ENCODE measurements at regions not wholly inside any gene's neighbourhood (a gene's known extent, or its start where the extent isn't known, plus 50 kb on each side); places are given as distances from the start of the nearest gene placed in this dataset.
A peak's percentile ranks its signal among the peaks of the same experiment; 100 is the strongest.
"Not testable (repeated sequence)": the region's sequence is repeated elsewhere in the genome, so short reads cannot be mapped to it uniquely, and the experiment has no call there.

DNA sequence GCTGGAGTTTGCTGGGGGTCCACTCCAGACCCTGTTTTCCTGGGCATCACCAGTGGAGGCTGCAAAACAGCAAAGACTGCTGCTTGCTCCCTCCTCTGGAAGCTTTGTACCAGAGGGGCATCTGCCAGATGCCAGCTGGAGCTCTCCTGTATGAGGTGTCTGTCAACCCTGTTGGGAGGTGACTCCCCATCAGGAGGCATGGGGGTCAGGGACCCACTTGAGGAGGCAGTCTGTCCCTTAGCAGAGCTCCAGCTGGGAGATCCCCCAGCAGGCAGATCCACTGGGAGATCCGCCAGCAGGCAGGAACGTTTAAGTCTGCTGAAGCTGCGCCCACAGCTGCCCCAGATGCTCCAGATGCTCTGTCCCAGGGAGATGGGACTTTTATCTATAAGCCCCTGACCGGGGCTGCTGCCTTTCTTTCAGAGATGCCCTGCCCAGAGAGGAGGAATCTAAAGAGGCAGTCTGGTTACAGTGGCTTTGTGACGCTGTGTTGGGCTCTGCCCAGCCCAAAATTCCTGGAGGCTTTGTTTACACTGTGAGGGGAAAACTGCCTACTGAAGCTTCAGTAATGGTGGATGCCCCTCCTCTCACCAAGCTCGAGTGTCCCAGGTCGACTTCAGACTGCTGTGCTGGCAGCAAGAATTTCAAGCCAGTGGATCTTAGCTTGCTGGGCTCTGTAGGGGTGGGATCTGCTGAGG lies 260.5 kb upstream of the SLC8A1 start:
- not testable (repeated sequence) for DNase-seq

DNA sequence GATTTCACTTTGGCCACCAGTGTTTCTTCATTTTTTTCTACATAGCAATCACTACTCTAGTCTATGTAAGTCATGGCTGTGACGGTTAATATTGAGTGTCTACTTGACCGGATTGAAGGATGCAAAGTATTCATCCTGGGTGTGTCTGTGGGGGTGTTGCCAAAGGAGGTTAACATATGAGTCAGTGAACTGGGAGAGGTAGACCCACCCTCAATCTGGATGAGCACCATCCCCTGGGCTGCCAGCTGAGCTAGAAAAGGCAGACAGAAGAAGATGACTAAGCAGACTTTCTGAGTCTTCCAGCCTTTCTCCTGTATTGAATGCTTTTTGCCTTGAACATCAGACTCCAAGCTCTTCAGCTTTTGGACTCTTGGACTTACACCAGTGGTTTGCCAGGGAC lies 265.0 kb upstream of the SLC8A1 start:
- no peak for DNase-seq

GRCh38 chr2:40719414-40719813 lies 267.5 kb upstream of the SLC8A1 start:
- no peak for DNase-seq

DNA sequence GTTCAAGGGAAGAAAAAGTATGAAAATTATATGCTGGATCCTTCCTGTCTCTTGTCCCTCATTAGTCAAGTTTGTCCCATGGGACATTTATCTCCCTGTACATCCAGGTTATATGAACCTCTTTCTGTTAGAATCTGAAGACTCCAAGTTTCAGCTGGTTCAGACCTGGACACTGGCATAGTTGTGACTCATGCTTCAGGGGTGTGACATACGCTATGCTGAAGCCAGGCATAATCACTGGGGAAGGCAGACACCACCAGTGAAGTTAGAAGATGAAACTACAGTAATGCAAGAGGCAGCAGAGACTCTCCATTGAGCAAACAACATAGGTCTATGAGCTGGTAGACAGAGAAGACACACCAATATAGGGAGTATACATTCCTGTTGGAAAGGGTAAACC lies 269.7 kb upstream of the SLC8A1 start:
- no peak for DNase-seq

DNA sequence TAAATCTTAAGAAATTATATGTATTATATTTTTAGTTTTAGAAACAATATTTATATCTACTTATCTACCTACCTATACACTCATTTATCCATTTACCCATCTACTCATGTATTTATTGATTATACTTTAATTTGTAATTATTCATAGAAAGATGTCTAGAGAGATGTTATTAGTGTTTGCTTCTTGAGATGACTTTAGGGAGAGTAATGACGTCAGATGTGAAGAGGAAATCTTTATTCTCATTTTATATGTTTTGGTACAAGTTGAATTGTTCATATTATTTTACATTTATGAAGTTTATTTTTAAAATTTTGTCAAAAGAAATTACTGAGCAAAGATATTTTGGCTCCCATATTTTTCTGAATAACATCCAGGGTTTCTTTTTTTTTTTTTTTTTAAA lies 271.3 kb upstream of the SLC8A1 start:
- no peak for DNase-seq

DNA sequence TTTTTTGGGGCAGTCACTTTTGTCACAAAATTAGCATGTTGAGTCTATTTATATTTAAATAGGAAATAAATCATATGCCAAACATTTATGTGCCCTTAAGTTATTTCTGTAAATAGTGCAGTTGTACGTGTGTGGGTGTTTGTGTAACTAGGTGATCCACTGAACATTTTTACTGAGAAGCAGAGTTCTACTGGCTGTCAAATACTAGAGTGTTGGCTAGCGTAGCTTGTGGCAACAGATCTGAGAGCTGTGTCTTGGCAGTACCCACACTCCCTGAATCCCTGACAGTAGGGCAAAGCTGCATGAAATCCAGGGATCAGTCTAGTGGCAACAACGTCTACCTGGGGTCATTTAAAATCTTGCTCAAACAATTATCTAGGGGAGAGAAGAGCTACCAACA lies 273.1 kb upstream of the SLC8A1 start:
- no peak for DNase-seq

DNA sequence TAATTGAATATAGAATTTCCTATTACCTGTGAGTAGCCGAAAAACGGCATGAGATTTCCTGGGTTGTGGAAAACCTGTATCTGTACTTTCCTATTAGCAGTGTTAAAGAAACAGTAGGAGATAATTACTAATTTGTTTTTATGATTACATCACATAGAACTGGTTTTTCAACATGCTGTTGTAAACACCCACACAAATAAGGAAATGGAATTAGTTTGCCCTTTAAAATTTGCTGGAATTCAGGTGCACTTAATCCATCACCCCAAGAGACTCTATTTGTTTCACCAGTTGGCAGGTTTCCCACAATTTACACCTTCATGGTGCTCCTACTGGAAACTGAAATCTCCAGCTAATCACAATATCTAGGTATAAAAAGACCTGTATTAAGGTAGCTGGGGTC lies 274.1 kb upstream of the SLC8A1 start:
- no peak for DNase-seq

GRCh38 chr2:40734797-40735196 lies 282.9 kb upstream of the SLC8A1 start:
- no peak for DNase-seq

- DNase-seq: no peak
These were observed 285.3 kb upstream of the SLC8A1 start for GRCh38 chr2:40737180-40737579.

- DNase-seq: no peak
These were observed 288.5 kb upstream of the SLC8A1 start for GRCh38 chr2:40740419-40740818.

GRCh38 chr2:40741532-40741931 lies 289.6 kb upstream of the SLC8A1 start:
- DNase-seq: no peak

GRCh38 chr2:40746191-40746590 lies 294.3 kb upstream of the SLC8A1 start:
- no peak for DNase-seq

- no peak for DNase-seq
These were observed 300.1 kb upstream of the SLC8A1 start for GRCh38 chr2:40751981-40752380.

GRCh38 chr2:40752796-40753195 lies 300.9 kb upstream of the SLC8A1 start:
- DNase-seq: no peak

DNA sequence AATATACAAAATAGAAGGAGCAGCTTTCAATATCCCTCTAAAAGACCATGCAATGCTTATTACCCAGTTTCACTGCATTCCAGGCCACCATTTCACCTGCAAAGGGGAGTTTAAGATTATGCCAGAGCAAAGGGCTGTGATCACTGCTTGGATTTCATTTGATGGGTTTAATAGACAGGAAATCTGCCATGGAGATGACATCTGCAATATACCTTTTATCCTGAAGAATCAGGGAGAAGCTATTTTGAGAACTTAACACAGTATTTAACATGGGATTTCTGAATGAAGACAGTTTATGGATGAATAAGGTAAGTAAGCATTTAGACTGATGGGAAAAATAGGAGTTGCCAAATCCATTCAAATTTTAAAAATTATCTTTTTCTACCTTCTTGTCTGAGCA lies 303.0 kb upstream of the SLC8A1 start:
- DNase-seq: no peak

- DNase-seq: no peak
These were observed 306.7 kb upstream of the SLC8A1 start for GRCh38 chr2:40758401-40759155.

GRCh38 chr2:40760071-40760666 lies 308.3 kb upstream of the SLC8A1 start:
- DNase-seq: peak; percentile 16

DNA sequence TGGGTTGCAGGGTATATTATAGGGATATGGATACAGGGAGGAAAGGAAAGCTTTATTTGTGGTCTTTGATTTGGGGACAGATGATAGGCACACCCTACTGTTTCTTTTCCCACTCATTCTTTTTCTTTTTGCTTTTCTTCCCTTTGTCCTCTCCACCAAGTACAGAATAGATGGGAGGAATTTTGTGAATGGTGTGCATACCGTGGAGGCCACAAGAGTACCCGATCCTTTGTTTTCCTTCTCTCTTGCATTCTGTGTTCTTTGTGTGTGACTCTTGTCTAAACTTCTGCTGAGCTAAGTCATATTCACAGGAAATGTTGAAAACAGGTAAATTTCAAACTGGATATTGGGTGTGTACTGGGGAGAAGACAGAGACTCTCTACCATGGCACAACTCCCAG lies 321.4 kb upstream of the SLC8A1 start:
- no peak for DNase-seq

DNA sequence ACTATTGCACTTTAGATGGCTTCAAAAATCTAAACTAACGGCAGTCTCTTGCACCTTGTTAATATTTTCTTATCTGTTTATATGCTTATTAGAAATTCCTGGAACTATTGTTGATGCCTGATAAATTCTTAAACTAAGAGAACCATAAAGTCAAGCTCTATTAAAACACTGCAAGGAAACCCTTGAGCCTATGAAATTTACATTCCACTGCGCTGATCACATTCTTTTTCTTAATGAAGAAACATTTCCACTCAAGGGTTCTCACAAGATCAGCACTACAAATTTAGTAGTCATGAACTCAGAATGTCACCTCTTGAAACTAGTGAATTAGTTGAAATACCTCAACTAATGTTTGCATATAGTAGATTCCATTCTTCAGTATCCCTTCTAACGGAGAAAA lies 331.8 kb upstream of the SLC8A1 start:
- DNase-seq: no peak

- DNase-seq: no peak
These were observed 334.7 kb upstream of the SLC8A1 start for GRCh38 chr2:40786636-40787035.

DNA sequence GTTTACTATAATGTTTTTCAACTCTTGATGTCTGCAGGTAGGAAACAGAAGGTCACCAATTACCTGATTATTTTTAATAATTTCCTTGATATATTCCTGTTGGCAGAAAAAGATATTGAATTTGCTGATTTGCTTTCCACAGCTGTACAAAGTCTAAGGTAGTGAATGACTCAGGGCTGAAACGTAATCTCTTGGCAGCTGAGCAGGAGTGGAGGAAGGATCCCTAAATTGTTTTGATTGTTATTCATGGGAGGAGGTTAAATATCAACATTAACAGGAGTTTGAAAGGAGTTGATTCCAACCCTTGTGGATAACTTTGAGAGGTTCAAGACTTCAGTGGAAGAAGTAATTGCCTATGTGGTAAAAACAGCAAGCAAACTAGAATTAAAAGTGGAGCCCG lies 345.2 kb upstream of the SLC8A1 start:
- DNase-seq: no peak

DNA sequence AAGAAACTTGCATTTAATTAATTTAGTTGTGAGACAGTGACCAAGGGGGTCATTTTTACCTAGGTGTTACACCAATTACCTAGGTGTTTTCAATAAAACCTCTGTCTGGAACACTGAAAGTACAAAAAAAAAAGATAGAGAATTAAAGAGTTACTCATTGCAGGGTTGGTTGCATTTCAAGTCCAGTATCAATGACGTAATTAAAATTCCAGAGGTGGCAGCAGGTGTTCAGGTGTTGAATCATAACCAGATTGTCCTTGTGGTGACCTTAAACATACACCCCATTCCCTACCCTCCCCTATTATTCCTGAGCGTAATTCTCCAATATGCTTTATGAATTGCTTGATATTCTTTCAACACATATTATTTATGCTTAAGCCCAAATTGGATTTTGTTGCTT lies 352.0 kb upstream of the SLC8A1 start:
- no peak for DNase-seq

DNA sequence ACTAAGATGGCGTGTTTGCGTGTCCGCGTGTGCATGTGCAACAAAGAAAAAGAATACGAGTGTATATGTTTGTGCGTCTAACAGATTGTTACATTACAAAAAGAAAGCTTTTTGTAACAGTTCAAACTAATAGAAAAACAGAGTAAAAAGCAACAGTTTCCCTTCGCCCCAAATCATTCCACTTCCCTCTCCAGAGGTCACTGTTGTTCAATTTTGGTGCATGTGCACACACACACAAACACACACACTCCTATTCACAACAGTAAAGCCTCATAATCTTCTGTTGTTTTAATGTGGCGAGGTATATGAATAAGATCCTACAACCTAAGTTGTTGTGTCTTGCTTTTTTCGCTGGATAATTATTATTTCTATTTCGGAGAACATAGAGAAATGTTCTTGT lies 357.3 kb upstream of the SLC8A1 start:
- no peak for DNase-seq

- DNase-seq: no peak
These were observed 362.7 kb upstream of the SLC8A1 start for GRCh38 chr2:40814616-40815015.

Data from activated CD4-positive, alpha-beta T cell treated with anti-CD3 and anti-CD28 coated beads, Interleukin-2, Interleukin-6, amounts not matched to agents 100 ng/mL and 50 ng/mL, durations not matched to agents 16 hours and 8 hours (primary cell).